OCI-LY1 (cell line): ENCODE measurements at regions not wholly inside any gene's neighbourhood (a gene's known extent, or its start where the extent isn't known, plus 50 kb on each side); places are given as distances from the start of the nearest gene placed in this dataset.

Experiments used
- EZH2 ChIP-seq: fragments of 200-600 bp; sonication (generic), shearing (Covaris generic); IDR thresholded peaks from 2 replicates; pipeline ENCODE4 v1.8.0; 2017; ENCODE audit warnings: borderline replicate concordance, mixed run types, mild to moderate bottlenecking, antibody characterized with exemption, low read length, moderate library complexity, mixed read lengths
- TF ChIP-seq, protein P1 (sequence below): fragments of 200-600 bp; sonication (generic), shearing (Covaris generic); IDR thresholded peaks from 2 replicates; pipeline ENCODE4 v1.5.1; 2017; ENCODE audit warnings: mild to moderate bottlenecking, antibody characterized with exemption, low read length, moderate library complexity, mixed read lengths

DNA sequence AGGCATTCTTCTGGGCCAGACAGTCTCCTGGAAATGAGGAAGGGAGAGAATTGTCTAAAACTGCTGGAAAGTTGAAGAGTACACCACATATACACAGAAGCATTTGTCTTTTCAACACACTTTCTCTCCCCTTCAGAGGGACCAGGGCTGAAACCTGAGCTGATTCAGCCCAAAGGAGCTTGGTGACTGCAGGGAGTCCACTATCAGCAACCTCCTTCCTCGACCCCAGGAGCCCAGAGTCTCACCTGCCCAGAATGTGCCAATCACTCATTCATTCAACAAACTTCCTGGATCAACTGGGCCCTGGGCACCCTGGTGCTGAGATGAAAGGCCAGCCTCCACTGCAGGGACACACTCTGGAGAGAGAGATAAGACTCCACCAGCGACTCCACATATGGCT, 128.9 kb upstream of the VSTM2B start:
- TF ChIP-seq, protein P1, sequence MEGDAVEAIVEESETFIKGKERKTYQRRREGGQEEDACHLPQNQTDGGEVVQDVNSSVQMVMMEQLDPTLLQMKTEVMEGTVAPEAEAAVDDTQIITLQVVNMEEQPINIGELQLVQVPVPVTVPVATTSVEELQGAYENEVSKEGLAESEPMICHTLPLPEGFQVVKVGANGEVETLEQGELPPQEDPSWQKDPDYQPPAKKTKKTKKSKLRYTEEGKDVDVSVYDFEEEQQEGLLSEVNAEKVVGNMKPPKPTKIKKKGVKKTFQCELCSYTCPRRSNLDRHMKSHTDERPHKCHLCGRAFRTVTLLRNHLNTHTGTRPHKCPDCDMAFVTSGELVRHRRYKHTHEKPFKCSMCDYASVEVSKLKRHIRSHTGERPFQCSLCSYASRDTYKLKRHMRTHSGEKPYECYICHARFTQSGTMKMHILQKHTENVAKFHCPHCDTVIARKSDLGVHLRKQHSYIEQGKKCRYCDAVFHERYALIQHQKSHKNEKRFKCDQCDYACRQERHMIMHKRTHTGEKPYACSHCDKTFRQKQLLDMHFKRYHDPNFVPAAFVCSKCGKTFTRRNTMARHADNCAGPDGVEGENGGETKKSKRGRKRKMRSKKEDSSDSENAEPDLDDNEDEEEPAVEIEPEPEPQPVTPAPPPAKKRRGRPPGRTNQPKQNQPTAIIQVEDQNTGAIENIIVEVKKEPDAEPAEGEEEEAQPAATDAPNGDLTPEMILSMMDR, result no peak
- no peak for TF ChIP-seq EZH2
